CD4-positive, alpha-beta T cell (primary cell): ENCODE measurements at regions not wholly inside any gene's neighbourhood (a gene's known extent, or its start where the extent isn't known, plus 50 kb on each side); places are given as distances from the start of the nearest gene placed in this dataset.

Experiments
- ATAC-seq: fragments of 200-7000 bp; cut with Tn5 transposase; one replicate; pipeline ENCODE4 v1.10.0; 2022; ENCODE audit warnings: mild to moderate bottlenecking; ENCODE audit not compliant: poor library complexity
- CTCF ChIA-PET: fragments of 350-600 bp; sonication (Branson Sonifier 250); formaldehyde crosslinking; loops from one replicate; lab custom pipeline; 2021; ENCODE audit warnings: antibody characterized with exemption, inconsistent platforms; lab: Charles Lee
- POLR2A ChIA-PET: fragments of 350-600 bp; sonication (Branson Sonifier 250); formaldehyde crosslinking; loops from one replicate; lab custom pipeline; 2021; ENCODE audit warnings: antibody characterized with exemption, inconsistent platforms; lab: Charles Lee
- DNase-seq, 14 experiments: peaks; one replicate each; pipeline ENCODE4 v3.0.0-alpha.2; 2013 to 2020; ENCODE audit warnings: mixed read lengths in 2 of 14
- H3K27ac ChIP-seq, 2 donors: one replicate each; pipeline versions ENCODE4 v1.5.1 to v1.7.0; 2013; ENCODE audit warnings: low read length in 2 of 2, low read depth in 1 of 2, mild to moderate bottlenecking in 1 of 2
- H3K27me3 ChIP-seq, 2 experiments: 1 replicate in 1 of 2; 2 replicates in 1 of 2; pipeline versions ENCODE4 v1.6.1 to v1.7.0; 2013; ENCODE audit warnings: low read length in 2 of 2, control low read depth in 1 of 2, mild to moderate bottlenecking in 1 of 2, moderate library complexity in 1 of 2; ENCODE audit not compliant: insufficient read depth in 2 of 2, control insufficient read depth in 1 of 2
- H3K36me3 ChIP-seq: one replicate; pipeline ENCODE4 v1.6.1; 2013; ENCODE audit warnings: low read length, control low read depth; ENCODE audit not compliant: insufficient read depth
- H3K4me1 ChIP-seq: one replicate; pipeline ENCODE4 v1.6.1; 2013; ENCODE audit warnings: low read length, control low read depth; ENCODE audit not compliant: insufficient read depth
- H3K4me3 ChIP-seq: one replicate; pipeline ENCODE4 v1.5.1; 2013; ENCODE audit warnings: mild to moderate bottlenecking, low read length, moderate library complexity
- H3K9me3 ChIP-seq, 2 experiments: 1 replicate in 1 of 2; 2 replicates in 1 of 2; pipeline versions ENCODE4 v1.6.1 to v1.7.0; 2013; ENCODE audit warnings: low read length in 2 of 2, mild to moderate bottlenecking in 2 of 2, control low read depth in 1 of 2, moderate library complexity in 1 of 2; ENCODE audit not compliant: control insufficient read depth in 1 of 2, insufficient read depth in 1 of 2
- H3K27ac Mint-ChIP-seq: one replicate; pipeline ENCODE4 v1.8.0; 2020; ENCODE audit warnings: mixed read lengths
- H3K27me3 Mint-ChIP-seq: one replicate; pipeline ENCODE4 v1.8.0; 2021; ENCODE audit warnings: mixed read lengths
- H3K36me3 Mint-ChIP-seq: one replicate; pipeline ENCODE4 v1.8.0; 2021; ENCODE audit warnings: low read depth, mixed read lengths
- H3K4me1 Mint-ChIP-seq: one replicate; pipeline ENCODE4 v1.8.0; 2021; ENCODE audit warnings: low read depth, mixed read lengths
- H3K4me3 Mint-ChIP-seq: one replicate; pipeline ENCODE4 v1.8.0; 2020; ENCODE audit warnings: mild to moderate bottlenecking, mixed read lengths
- H3K9me3 Mint-ChIP-seq: one replicate; pipeline ENCODE4 v1.8.0; 2020; ENCODE audit warnings: mixed read lengths
- intact Hi-C, 2 experiments: fragments of 100-400 bp; cut with DNase I in 1 of 2; cut with micrococcal nuclease in 1 of 2; formaldehyde crosslinking; loops; one replicate each; pipeline versions ENCODE4 v1.15.1 to v1.9.0; 2023 to 2025; cut with DNase I, micrococcal nuclease
- TF ChIP-seq, protein P1 (sequence below): fragments of 200-600 bp; IDR thresholded peaks from one replicate; pipeline ENCODE4 v1.8.0; 2022; ENCODE audit warnings: antibody characterized with exemption, mild to moderate bottlenecking

DNA sequence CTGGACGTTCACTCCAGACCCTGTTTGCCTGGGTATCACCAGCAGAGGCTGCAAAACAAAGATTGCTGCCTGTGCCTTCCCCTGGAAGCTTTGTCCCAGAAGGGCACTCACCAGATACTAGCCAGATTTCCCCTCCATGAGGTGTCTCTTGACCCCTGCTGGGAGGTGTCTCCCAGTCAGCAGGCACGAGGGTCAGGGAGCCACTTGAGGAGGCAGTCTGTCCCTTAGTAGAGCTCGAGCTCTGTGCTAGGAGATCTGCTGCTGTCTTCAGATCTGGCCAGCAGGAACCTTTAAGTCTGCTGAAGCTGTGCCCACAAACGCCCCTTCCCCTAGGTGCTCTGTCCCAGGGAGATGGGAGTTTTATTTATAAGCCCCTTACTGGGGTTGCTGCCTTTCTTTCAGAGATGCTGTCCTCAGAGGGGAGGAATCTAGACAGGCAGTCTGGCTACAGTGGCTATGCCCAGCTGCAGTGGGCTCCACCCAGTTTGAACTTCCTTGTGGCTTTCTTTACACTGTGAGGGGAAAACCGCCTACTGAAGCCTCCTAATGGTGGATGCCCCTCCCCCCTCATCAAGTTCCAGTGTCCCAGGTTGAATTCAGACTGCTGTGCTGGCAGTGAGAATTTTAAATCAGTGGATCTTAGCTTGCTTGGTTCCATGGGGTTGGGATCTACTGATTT, 253.9 kb downstream of the SPATA31D1 start:
- no peak for ATAC-seq
- intact Hi-C loops = no loop called here
- peaks cover 25% of the 10 kb centered on the region for H3K9me3 Mint-ChIP-seq
- H3K4me1 ChIP-seq = no peaks in the 10 kb centered on the region
- H3K27me3 Mint-ChIP-seq = no peaks in the 10 kb centered on the region
- no peak overlapping the region for H3K27ac ChIP-seq
- POLR2A ChIA-PET = no interaction called here
- H3K4me3 ChIP-seq = no peak overlapping the region
- peaks cover 2 to 10% of the 10 kb centered on the region in 2 experiments for H3K9me3 ChIP-seq
- CTCF ChIA-PET = no interaction called here
- H3K4me3 Mint-ChIP-seq = no peak overlapping the region
- H3K27me3 ChIP-seq = no peaks in the 10 kb centered on the region
- no peak for DNase-seq
- H3K27ac Mint-ChIP-seq = no peak overlapping the region
- H3K4me1 Mint-ChIP-seq = no peaks in the 10 kb centered on the region
- TF ChIP-seq, protein P1, sequence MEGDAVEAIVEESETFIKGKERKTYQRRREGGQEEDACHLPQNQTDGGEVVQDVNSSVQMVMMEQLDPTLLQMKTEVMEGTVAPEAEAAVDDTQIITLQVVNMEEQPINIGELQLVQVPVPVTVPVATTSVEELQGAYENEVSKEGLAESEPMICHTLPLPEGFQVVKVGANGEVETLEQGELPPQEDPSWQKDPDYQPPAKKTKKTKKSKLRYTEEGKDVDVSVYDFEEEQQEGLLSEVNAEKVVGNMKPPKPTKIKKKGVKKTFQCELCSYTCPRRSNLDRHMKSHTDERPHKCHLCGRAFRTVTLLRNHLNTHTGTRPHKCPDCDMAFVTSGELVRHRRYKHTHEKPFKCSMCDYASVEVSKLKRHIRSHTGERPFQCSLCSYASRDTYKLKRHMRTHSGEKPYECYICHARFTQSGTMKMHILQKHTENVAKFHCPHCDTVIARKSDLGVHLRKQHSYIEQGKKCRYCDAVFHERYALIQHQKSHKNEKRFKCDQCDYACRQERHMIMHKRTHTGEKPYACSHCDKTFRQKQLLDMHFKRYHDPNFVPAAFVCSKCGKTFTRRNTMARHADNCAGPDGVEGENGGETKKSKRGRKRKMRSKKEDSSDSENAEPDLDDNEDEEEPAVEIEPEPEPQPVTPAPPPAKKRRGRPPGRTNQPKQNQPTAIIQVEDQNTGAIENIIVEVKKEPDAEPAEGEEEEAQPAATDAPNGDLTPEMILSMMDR = no peak
- no peaks in the 10 kb centered on the region for H3K36me3 ChIP-seq
- no peaks in the 10 kb centered on the region for H3K36me3 Mint-ChIP-seq

DNA sequence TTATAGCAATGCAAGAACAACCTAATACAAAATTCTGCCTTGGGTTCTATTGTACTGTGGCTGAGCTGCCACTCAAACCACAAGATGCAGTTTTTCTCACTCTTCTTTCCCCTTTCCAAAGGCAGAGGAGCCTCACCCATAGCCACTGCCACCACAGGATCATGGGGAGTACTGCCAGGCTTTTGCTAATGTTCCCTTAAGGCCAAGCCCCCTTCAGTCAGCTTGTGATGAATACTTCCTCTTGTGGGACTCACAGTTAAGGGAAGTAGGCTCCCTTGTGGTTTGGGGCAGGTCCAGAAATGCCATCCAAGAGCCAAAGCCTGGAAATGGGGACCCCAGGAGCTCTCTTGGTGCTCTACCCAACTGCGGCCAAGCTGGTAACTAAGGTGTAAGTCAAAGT, 258.7 kb downstream of the SPATA31D1 start:
- Histone ChIP-seq H3K27ac (no peak overlapping the region), H3K27me3 (no peaks in the 10 kb centered on the region), H3K4me3 (no peak overlapping the region), H3K36me3 (no peaks in the 10 kb centered on the region), H3K9me3 (peaks cover 7 to 9% of the 10 kb centered on the region in 2 experiments), H3K4me1 (no peaks in the 10 kb centered on the region)
- intact Hi-C loops = no loop called here
- Mint-ChIP-seq H3K36me3 (no peaks in the 10 kb centered on the region), H3K27me3 (no peaks in the 10 kb centered on the region), H3K9me3 (peaks cover 7% of the 10 kb centered on the region), H3K4me3 (no peak overlapping the region), H3K4me1 (no peaks in the 10 kb centered on the region), H3K27ac (no peak overlapping the region)
- TF ChIP-seq, protein P1 = no peak
- DNase-seq (peak in 3 of 14 experiments; percentile 21 to 32 (median 23)), ATAC-seq (no peak)
- POLR2A ChIA-PET = no interaction called here
- CTCF ChIA-PET = no interaction called here

DNA sequence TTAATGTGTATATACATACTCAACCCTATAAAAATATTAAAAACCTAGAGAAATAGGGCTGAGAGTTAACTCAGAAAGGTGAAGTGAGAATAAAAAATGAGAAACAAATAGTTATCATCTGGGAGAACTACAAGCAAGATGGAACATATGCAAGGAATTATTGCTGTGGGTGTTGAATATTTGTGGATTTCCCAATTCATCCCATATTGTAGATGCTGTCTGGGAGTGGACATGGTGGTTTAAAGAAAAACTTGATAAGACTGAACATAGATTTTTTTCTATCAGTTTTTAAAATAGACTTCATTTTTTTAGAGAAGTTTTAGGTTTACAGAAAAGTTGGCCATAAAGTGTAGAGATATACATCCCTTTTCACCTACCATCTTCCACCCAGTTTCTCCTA, 263.5 kb downstream of the SPATA31D1 start:
- Histone ChIP-seq H3K4me1 (no peaks in the 10 kb centered on the region), H3K4me3 (no peak overlapping the region), H3K9me3 (peaks cover 6 to 7% of the 10 kb centered on the region in 2 experiments), H3K27ac (no peak overlapping the region), H3K36me3 (no peaks in the 10 kb centered on the region), H3K27me3 (no peaks in the 10 kb centered on the region)
- intact Hi-C loops = no loop called here
- Mint-ChIP-seq H3K36me3 (no peaks in the 10 kb centered on the region), H3K27me3 (no peaks in the 10 kb centered on the region), H3K27ac (no peak overlapping the region), H3K4me1 (no peaks in the 10 kb centered on the region), H3K9me3 (peaks cover 6% of the 10 kb centered on the region), H3K4me3 (no peak overlapping the region)
- ChIA-PET POLR2A (no interaction called here), CTCF (no interaction called here)
- DNase-seq (no peak), ATAC-seq (no peak)
- TF ChIP-seq, protein P1 = no peak
